ENCODE measurements at regions not wholly inside any gene's neighbourhood (a gene's known extent, or its start where the extent isn't known, plus 50 kb on each side); places are given as distances from the start of the nearest gene placed in this dataset.

GRCh38 chr13:64061649-64062048 is 2646.0 kb upstream of the PCDH20 start:
- no peaks in the 10 kb centered on the region for H3K4me1 ChIP-seq (ENCODE audit: control insufficient read depth, insufficient read depth, low read length)
- no peak overlapping the region for H3K27ac ChIP-seq (ENCODE audit: control insufficient read depth, insufficient read depth)
- in situ Hi-C loops (cut with MboI) (no loop called here), intact Hi-C loops (cut with micrococcal nuclease; ENCODE audit: unreplicated experiment) (no loop called here)
- ChIA-PET RAD21 (ENCODE audit: unreplicated experiment) (interaction anchor here (0.6 kb wide), 1 partner anchor 1178 kb away, joined by 3 read pairs; no protein-coding TSS in a partner anchor), SMC1A (ENCODE audit: uncharacterized antibody, unreplicated experiment) (interaction anchor here (1.0 to 1.1 kb wide), 3 partner anchors 8 to 18 kb away, joined by 3 to 6 read pairs (median 3); no protein-coding TSS in a partner anchor), POLR2A (no interaction called here), CTCF (interaction anchor here (0.6 kb wide), 1 partner anchor 1620 kb away, joined by 3 read pairs; no protein-coding TSS in a partner anchor)
- no peak overlapping the region for H3K4me3 ChIP-seq
- H3K4me2 ChIP-seq (ENCODE audit: control insufficient read depth, insufficient read depth) = no peak overlapping the region
- FAIRE-seq (peak; percentile 23), DNase-seq (ENCODE audit: low read depth, low spot score) (no peak), ATAC-seq (peak; percentile 58)
- WGBS (ENCODE audit: insufficient coverage, insufficient replicate concordance, low lambda C conversion rate, missing lambda C conversion rate) = 3% methylated on average over 2 of the region's 2 CpGs
- no peak overlapping the region for H2AFZ ChIP-seq (ENCODE audit: control insufficient read depth, low read depth, low read length)
- no TSS peak for BruUV-seq (replicated peaks)
- H4K20me1 ChIP-seq (ENCODE audit: control insufficient read depth, insufficient read depth) = no peaks in the 10 kb centered on the region
- no peaks in the 10 kb centered on the region for H3K36me3 ChIP-seq (ENCODE audit: control insufficient read depth in 2 of 2, insufficient read depth in 2 of 2, low read length in 1 of 2)
- H3K27me3 ChIP-seq (replicated peaks in 1 of 2; ENCODE audit: control insufficient read depth in 2 of 2, insufficient read depth in 2 of 2, low read length in 1 of 2) = no peaks in the 10 kb centered on the region
- H3K79me2 ChIP-seq (ENCODE audit: control insufficient read depth, insufficient read depth, low read length) = no peaks in the 10 kb centered on the region
- H3K9me3 ChIP-seq (replicated peaks; ENCODE audit: control insufficient read depth, insufficient read depth, low read length) = no peaks in the 10 kb centered on the region
- no peak for TF ChIP-seq MEF2A (IDR thresholded peaks at IDR 0.05; ENCODE audit: insufficient read depth, low read depth, low read length)
- TF ChIP-seq ZNF622 (IDR thresholded peaks at IDR 0.05) = no peak
- no peak for TF ChIP-seq ZSCAN29 (IDR thresholded peaks at IDR 0.05)
- TF ChIP-seq RCOR1 (conservative IDR thresholded peaks at IDR 0.05; ENCODE audit: low read depth, low read length) = no peak
- TF ChIP-seq, protein P1, sequence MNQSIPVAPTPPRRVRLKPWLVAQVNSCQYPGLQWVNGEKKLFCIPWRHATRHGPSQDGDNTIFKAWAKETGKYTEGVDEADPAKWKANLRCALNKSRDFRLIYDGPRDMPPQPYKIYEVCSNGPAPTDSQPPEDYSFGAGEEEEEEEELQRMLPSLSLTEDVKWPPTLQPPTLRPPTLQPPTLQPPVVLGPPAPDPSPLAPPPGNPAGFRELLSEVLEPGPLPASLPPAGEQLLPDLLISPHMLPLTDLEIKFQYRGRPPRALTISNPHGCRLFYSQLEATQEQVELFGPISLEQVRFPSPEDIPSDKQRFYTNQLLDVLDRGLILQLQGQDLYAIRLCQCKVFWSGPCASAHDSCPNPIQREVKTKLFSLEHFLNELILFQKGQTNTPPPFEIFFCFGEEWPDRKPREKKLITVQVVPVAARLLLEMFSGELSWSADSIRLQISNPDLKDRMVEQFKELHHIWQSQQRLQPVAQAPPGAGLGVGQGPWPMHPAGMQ (IDR thresholded peaks at IDR 0.05; ENCODE audit: borderline replicate concordance) = no peak
- 0 out of 2 replicates have a peak, but pooled peaks have one; percentile 24 for TF ChIP-seq MTA2 (IDR thresholded peaks at IDR 0.05; ENCODE audit: low read depth)
- no peak for TF ChIP-seq NR2C1 (IDR thresholded peaks at IDR 0.05)
- TF ChIP-seq RAD51 (IDR thresholded peaks at IDR 0.05) = peak; percentile 85
- TF ChIP-seq RUNX3 (IDR thresholded peaks at IDR 0.05; ENCODE audit: low read length) = no peak
- TF ChIP-seq SKIL (IDR thresholded peaks at IDR 0.05; ENCODE audit: low read depth, poor library complexity, severe bottlenecking) = no peak
- H3K9ac ChIP-seq (ENCODE audit: control insufficient read depth, insufficient read depth, low read length) = no peak overlapping the region
